HCT116 (cell line): ENCODE measurements at regions not wholly inside any gene's neighbourhood (a gene's known extent, or its start where the extent isn't known, plus 50 kb on each side); places are given as distances from the start of the nearest gene placed in this dataset.

Experiments used
- ATAC-seq: fragments of 200-7000 bp; cut with Tn5 transposase; 2 replicates; pipeline ENCODE4 v1.9.1; 2020; ENCODE audit warnings: mild to moderate bottlenecking, moderate library complexity
- BruUV-seq: library from RNA; stranded (reverse); fragments of 400-500 nt; replicated peaks from 2 replicates; lab custom pipeline; 2021; lab: Mats Ljungman, UMichigan
- CTCF ChIA-PET: fragments of 300-600 bp; sonication (Branson Sonifier 250); formaldehyde crosslinking; loops from one replicate; lab custom pipeline; 2021; ENCODE audit warnings: antibody characterized with exemption; lab: Charles Lee
- POLR2A ChIA-PET: fragments of 300-600, 350-600 bp; sonication (Branson Sonifier 250); formaldehyde crosslinking; loops from one replicate; lab custom pipeline; 2021; ENCODE audit warnings: antibody characterized with exemption; lab: Charles Lee
- RAD21 ChIA-PET, 2 experiments: fragments of 300-600 bp; sonication (Branson Sonifier 250); formaldehyde crosslinking; loops; one replicate each; lab custom pipeline; 2023; ENCODE audit warnings: low total read pairs in 2 of 2; ENCODE audit not compliant: uncharacterized antibody in 2 of 2, unreplicated experiment in 2 of 2, low non-redundant PET in 1 of 2; lab: Charles Lee
- DNase-seq: peaks from one replicate; pipeline ENCODE4 v3.0.0-alpha.2; 2010; ENCODE audit warnings: low read depth, low spot score
- H2AFZ ChIP-seq: fragments of 200-600 bp; shearing (Covaris generic), sonication (generic); 2 replicates; pipeline ENCODE4 v1.6.1; 2017; ENCODE audit warnings: low read depth, mixed run types, mixed read lengths, antibody characterized with exemption, low read length; ENCODE audit not compliant: poor library complexity, severe bottlenecking
- H3K27ac ChIP-seq: 2 replicates; pipeline ENCODE4 v1.5.1; 2012; ENCODE audit warnings: low read depth, low read length
- H3K27me3 ChIP-seq: fragments of 200-600 bp; sonication (generic); 2 replicates; pipeline ENCODE4 v1.6.1; 2016; ENCODE audit warnings: mixed run types, low read length, mixed read lengths; ENCODE audit not compliant: insufficient read depth
- H3K36me3 ChIP-seq, 2 experiments: fragments of 200-500 bp in 1 of 2; fragments of 200-600 bp in 1 of 2; sonication (Bioruptor generic) in 1 of 2; sonication (generic) in 1 of 2; 2 replicates each; pipeline versions ENCODE4 v1.5.1 to v1.6.1; 2014 to 2016; ENCODE audit warnings: low read length in 2 of 2, inconsistent platforms in 1 of 2, mixed read lengths in 1 of 2, mixed run types in 1 of 2; ENCODE audit not compliant: insufficient read depth in 2 of 2, control insufficient read depth in 1 of 2
- H3K4me1 ChIP-seq, 2 experiments: fragments of 200-600 bp in 1 of 2; sonication (generic) in 1 of 2; 2 replicates each; pipeline versions ENCODE4 v1.5.1 to v1.6.1; 2012 to 2017; ENCODE audit warnings: low read length in 2 of 2, inconsistent platforms in 1 of 2, mild to moderate bottlenecking in 1 of 2, mixed read lengths in 1 of 2, mixed run types in 1 of 2, moderate library complexity in 1 of 2; ENCODE audit not compliant: insufficient read depth in 2 of 2, control insufficient read depth in 1 of 2
- H3K4me2 ChIP-seq: fragments of 200-600 bp; sonication (generic); 2 replicates; pipeline ENCODE4 v1.6.1; 2017; ENCODE audit warnings: mixed run types, low read length, mixed read lengths
- H3K4me3 ChIP-seq, 2 experiments: fragments of 200-600 bp in 1 of 2; sonication (generic) in 1 of 2; replicated peaks in 1 of 2; 2 replicates each; pipeline ENCODE4 v1.5.1; 2011 to 2016; ENCODE audit warnings: low read length in 2 of 2, control low read depth in 1 of 2, low read depth in 1 of 2, mild to moderate bottlenecking in 1 of 2, mixed read lengths in 1 of 2, mixed run types in 1 of 2
- H3K79me2 ChIP-seq: fragments of 200-600 bp; sonication (generic); 2 replicates; pipeline ENCODE4 v1.6.1; 2017; ENCODE audit warnings: mild to moderate bottlenecking, mixed run types, low read length, moderate library complexity, mixed read lengths; ENCODE audit not compliant: insufficient read depth
- H3K9ac ChIP-seq: fragments of 200-600 bp; sonication (generic); 2 replicates; pipeline ENCODE4 v1.6.1; 2016; ENCODE audit warnings: low read length, mixed read lengths
- H3K9me2 ChIP-seq: fragments of 200-600 bp; sonication (generic), shearing (Covaris generic); 2 replicates; pipeline ENCODE4 v1.6.1; 2017; ENCODE audit warnings: mixed run types, mild to moderate bottlenecking, moderate library complexity; ENCODE audit not compliant: insufficient read depth
- H3K9me3 ChIP-seq, 2 experiments: fragments of 200-500 bp in 1 of 2; fragments of 200-600 bp in 1 of 2; sonication (Bioruptor generic) in 1 of 2; sonication (generic) in 1 of 2; 2 replicates each; pipeline ENCODE4 v1.6.1; 2014 to 2017; ENCODE audit warnings: low read length in 2 of 2, mixed read lengths in 2 of 2, inconsistent platforms in 1 of 2, low read depth in 1 of 2, mild to moderate bottlenecking in 1 of 2, mixed run types in 1 of 2, moderate library complexity in 1 of 2; ENCODE audit not compliant: control insufficient read depth in 1 of 2, insufficient read depth in 1 of 2
- H4K20me1 ChIP-seq: fragments of 200-600 bp; sonication (generic), shearing (Covaris generic); 2 replicates; pipeline ENCODE4 v1.6.1; 2017; ENCODE audit warnings: mixed run types, mild to moderate bottlenecking, moderate library complexity; ENCODE audit not compliant: insufficient read depth
- CBX3 ChIP-seq: IDR thresholded peaks from 2 replicates; pipeline ENCODE4 v1.6.1; 2012; ENCODE audit warnings: low read depth
- EGR1 ChIP-seq: IDR thresholded peaks from 2 replicates; pipeline ENCODE4 v1.6.1; 2012; ENCODE audit warnings: low read depth
- ELF1 ChIP-seq: IDR thresholded peaks from 2 replicates; pipeline ENCODE4 v1.6.1; 2012; ENCODE audit warnings: low read depth, borderline replicate concordance
- EZH2phosphoT487 ChIP-seq: fragments of 200-600 bp; IDR thresholded peaks from 2 replicates; pipeline ENCODE4 v1.6.1; 2018; ENCODE audit warnings: antibody characterized with exemption, borderline replicate concordance
- JUND ChIP-seq: IDR thresholded peaks from 2 replicates; pipeline ENCODE4 v1.6.1; 2012
- POLR2A ChIP-seq: IDR thresholded peaks from 2 replicates; pipeline ENCODE4 v1.7.0; 2011; ENCODE audit warnings: borderline replicate concordance; ENCODE audit not compliant: insufficient read depth, insufficient read length; ENCODE audit errors: extremely low read depth
- SIN3A ChIP-seq: IDR thresholded peaks from 2 replicates; pipeline ENCODE4 v1.6.1; 2012; ENCODE audit warnings: low read depth
- TCF7L2 ChIP-seq: IDR thresholded peaks from 2 replicates; pipeline ENCODE4 v1.7.0; 2011; ENCODE audit warnings: borderline replicate concordance, inconsistent platforms; ENCODE audit not compliant: insufficient read depth, insufficient read length; ENCODE audit errors: extremely low read depth
- YY1 ChIP-seq: IDR thresholded peaks from 2 replicates; pipeline ENCODE4 v1.6.1; 2011; ENCODE audit warnings: low read length, low read depth, moderate library complexity, mild to moderate bottlenecking; ENCODE audit not compliant: insufficient replicate concordance; ENCODE audit errors: extremely low read depth
- ZNF274 ChIP-seq: fragments of 200-500 bp; sonication (Bioruptor generic); IDR thresholded peaks from 2 replicates; pipeline ENCODE4 v1.6.1; 2014; ENCODE audit warnings: mild to moderate bottlenecking, low read depth, low read length, inconsistent platforms
- intact Hi-C: fragments of 100-400 bp; cut with micrococcal nuclease; formaldehyde crosslinking; loops from 2 replicates; pipeline ENCODE4 v1.10.0; 2022

DNA sequence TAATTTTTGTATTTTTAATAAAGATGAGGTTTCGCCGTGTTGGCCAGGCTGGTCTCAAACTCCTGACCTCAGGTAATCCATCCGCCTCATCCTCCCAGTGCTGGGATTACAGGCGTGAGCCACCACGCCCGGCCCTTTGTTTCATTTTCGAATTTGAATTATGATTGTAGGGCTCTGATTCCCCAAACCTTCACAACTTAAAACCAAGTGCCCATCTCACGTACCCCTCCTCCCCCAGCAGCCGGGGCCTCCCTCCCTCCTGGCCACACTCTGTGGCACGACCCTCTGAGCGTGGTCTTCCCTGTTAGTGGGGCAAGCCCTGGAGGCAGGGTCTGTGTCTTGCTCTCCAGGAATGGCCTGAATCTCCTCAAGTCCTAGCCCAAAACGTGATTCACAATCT is 166.5 kb downstream of the ASB1 start:
- no peak for DNase-seq
- TF ChIP-seq POLR2A (no peak), SIN3A (no peak), JUND (no peak), YY1 (no peak), CBX3 (no peak), EGR1 (no peak), ZNF274 (no peak), TCF7L2 (no peak)
- TF ChIP-seq, all 23 proteins: peak for 0
- intact Hi-C loops = no loop called here
- no TSS peak for BruUV-seq
- Histone ChIP-seq H3K4me3 (no peak overlapping the region), H3K9me2 (no peaks in the 10 kb centered on the region), H3K27ac (no peak overlapping the region), H3K36me3 (no peaks in the 10 kb centered on the region), H4K20me1 (no peaks in the 10 kb centered on the region), H3K79me2 (no peaks in the 10 kb centered on the region), H3K4me2 (no peak overlapping the region), H3K9ac (no peak overlapping the region), H2AFZ (no peak overlapping the region), H3K4me1 (peaks cover 19 to 32% of the 10 kb centered on the region in 2 experiments), H3K9me3 (no peaks in the 10 kb centered on the region), H3K27me3 (no peaks in the 10 kb centered on the region)
- ChIA-PET RAD21 (no interaction called here), POLR2A (no interaction called here), CTCF (no interaction called here)
- ATAC-seq = no peak

DNA sequence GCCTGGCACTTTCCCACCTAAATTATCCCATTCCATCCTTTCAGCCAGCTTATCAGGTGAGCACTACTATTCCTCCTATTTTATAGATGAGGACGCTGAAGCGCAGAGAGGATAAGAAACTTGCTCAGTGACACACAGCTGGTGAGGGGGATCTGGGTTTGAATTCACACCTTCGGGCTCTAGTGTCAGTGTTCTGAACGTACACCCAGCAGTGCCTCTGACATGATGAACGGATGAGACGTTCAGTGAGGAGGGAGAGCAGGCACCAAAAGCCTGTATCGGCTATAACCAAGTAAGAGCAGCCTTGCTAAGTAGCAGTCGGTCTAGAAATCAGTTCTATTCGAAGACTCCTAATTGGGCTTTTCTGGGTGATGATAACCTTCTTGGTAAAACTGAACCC is 167.0 kb downstream of the ASB1 start:
- ChIA-PET RAD21 (no interaction called here), POLR2A (no interaction called here), CTCF (no interaction called here)
- Histone ChIP-seq H3K36me3 (no peaks in the 10 kb centered on the region), H3K9me3 (no peaks in the 10 kb centered on the region), H3K9me2 (no peaks in the 10 kb centered on the region), H2AFZ (no peak overlapping the region), H3K4me1 (peaks cover 23 to 37% of the 10 kb centered on the region in 2 experiments), H3K27me3 (no peaks in the 10 kb centered on the region), H3K4me3 (no peak overlapping the region), H4K20me1 (no peaks in the 10 kb centered on the region), H3K4me2 (no peak overlapping the region), H3K9ac (no peak overlapping the region), H3K79me2 (no peaks in the 10 kb centered on the region), H3K27ac (no peak overlapping the region)
- BruUV-seq = no TSS peak
- intact Hi-C loops = no loop called here
- TF ChIP-seq EZH2phosphoT487 (no peak), ELF1 (no peak)
- DNase-seq (no peak), ATAC-seq (no peak)
